ENCODE measurements at regions not wholly inside any gene's neighbourhood (a gene's known extent, or its start where the extent isn't known, plus 50 kb on each side); places are given as distances from the start of the nearest gene placed in this dataset.

GRCh38 chr16:54595621-54596020, 309.0 kb upstream of the IRX3 start:
- DNase-seq (ENCODE audit: low read depth, low spot score), result no peak
- Histone ChIP-seq H3K27me3 (ENCODE audit: insufficient read depth, insufficient read length) (peaks cover 15% of the 10 kb centered on the region), H3K36me3 (ENCODE audit: insufficient read depth, insufficient read length, low read length) (no peaks in the 10 kb centered on the region), H3K4me3 (ENCODE audit: insufficient read length, low read depth) (no peak overlapping the region), H3K9me3 (ENCODE audit: insufficient read depth, low read length) (no peaks in the 10 kb centered on the region; the same call in 1 of the 2 replicates), H3K4me1 (ENCODE audit: insufficient read depth, insufficient read length) (peaks cover 5% of the 10 kb centered on the region), H3K9ac (ENCODE audit: insufficient read length, low read depth) (no peak overlapping the region)
- TF ChIP-seq YY1 (IDR thresholded peaks at IDR 0.05; ENCODE audit: insufficient read depth, insufficient read length) (no peak), ZNF274 (IDR thresholded peaks at IDR 0.05; ENCODE audit: low read depth, low read length) (no peak), SUZ12 (IDR thresholded peaks at IDR 0.05; ENCODE audit: extremely low read depth, insufficient read depth, insufficient read length) (no peak)

GRCh38 chr16:54594601-54595391, 308.2 kb upstream of the IRX3 start:
- H3K9me3 ChIP-seq (ENCODE audit: insufficient read depth, low read length), result no peaks in the 10 kb centered on the region; the same call in 1 of the 2 replicates
- no peaks in the 10 kb centered on the region for H3K36me3 ChIP-seq (ENCODE audit: insufficient read depth, insufficient read length, low read length)
- no peak overlapping the region for H3K4me3 ChIP-seq (ENCODE audit: insufficient read length, low read depth)
- no peak for TF ChIP-seq ZNF274 (IDR thresholded peaks at IDR 0.05; ENCODE audit: low read depth, low read length)
- no peak for TF ChIP-seq YY1 (IDR thresholded peaks at IDR 0.05; ENCODE audit: insufficient read depth, insufficient read length)
- no peak for TF ChIP-seq SUZ12 (IDR thresholded peaks at IDR 0.05; ENCODE audit: extremely low read depth, insufficient read depth, insufficient read length)
- no peak overlapping the region for H3K9ac ChIP-seq (ENCODE audit: insufficient read length, low read depth)
- H3K27me3 ChIP-seq (ENCODE audit: insufficient read depth, insufficient read length), result peaks cover 15% of the 10 kb centered on the region
- H3K4me1 ChIP-seq (ENCODE audit: insufficient read depth, insufficient read length), result peaks cover 5% of the 10 kb centered on the region
- DNase-seq (ENCODE audit: low read depth, low spot score), result no peak

- H3K27me3 ChIP-seq (ENCODE audit: insufficient read depth, insufficient read length), result peaks cover 15% of the 10 kb centered on the region
- peaks cover 5% of the 10 kb centered on the region for H3K4me1 ChIP-seq (ENCODE audit: insufficient read depth, insufficient read length)
Measured at GRCh38 chr16:54591816-54592246, 305.2 kb upstream of the IRX3 start.

GRCh38 chr16:54590836-54591235, 304.2 kb upstream of the IRX3 start:
- TF ChIP-seq ZNF274 (IDR thresholded peaks at IDR 0.05; ENCODE audit: low read depth, low read length) (no peak), SUZ12 (IDR thresholded peaks at IDR 0.05; ENCODE audit: extremely low read depth, insufficient read depth, insufficient read length) (no peak), YY1 (IDR thresholded peaks at IDR 0.05; ENCODE audit: insufficient read depth, insufficient read length) (no peak)
- no peaks in the 10 kb centered on the region for H3K36me3 ChIP-seq (ENCODE audit: insufficient read depth, insufficient read length, low read length)
- peaks cover 13% of the 10 kb centered on the region for H3K4me1 ChIP-seq (ENCODE audit: insufficient read depth, insufficient read length)
- H3K27me3 ChIP-seq (ENCODE audit: insufficient read depth, insufficient read length), result peaks cover 19% of the 10 kb centered on the region
- no peak for DNase-seq (ENCODE audit: low read depth, low spot score)
- no peak overlapping the region for H3K9ac ChIP-seq (ENCODE audit: insufficient read length, low read depth)
- H3K4me3 ChIP-seq (ENCODE audit: insufficient read length, low read depth), result no peak overlapping the region
- no peaks in the 10 kb centered on the region for H3K9me3 ChIP-seq (ENCODE audit: insufficient read depth, low read length)

More at GRCh38 chr16:54591816-54592246, 305.2 kb upstream of the IRX3 start:
- Histone ChIP-seq H3K9me3 (ENCODE audit: insufficient read depth, low read length) (no peaks in the 10 kb centered on the region), H3K9ac (ENCODE audit: insufficient read length, low read depth) (no peak overlapping the region), H3K36me3 (ENCODE audit: insufficient read depth, insufficient read length, low read length) (no peaks in the 10 kb centered on the region), H3K4me3 (ENCODE audit: insufficient read length, low read depth) (no peak overlapping the region)
- no peak for DNase-seq (ENCODE audit: low read depth, low spot score)
- TF ChIP-seq YY1 (IDR thresholded peaks at IDR 0.05; ENCODE audit: insufficient read depth, insufficient read length), result no peak
- no peak for TF ChIP-seq SUZ12 (IDR thresholded peaks at IDR 0.05; ENCODE audit: extremely low read depth, insufficient read depth, insufficient read length)
- no peak for TF ChIP-seq ZNF274 (IDR thresholded peaks at IDR 0.05; ENCODE audit: low read depth, low read length)

GRCh38 chr16:54589326-54589725, 302.7 kb upstream of the IRX3 start:
- Histone ChIP-seq H3K4me1 (ENCODE audit: insufficient read depth, insufficient read length) (peaks cover 11% of the 10 kb centered on the region), H3K36me3 (ENCODE audit: insufficient read depth, insufficient read length, low read length) (no peaks in the 10 kb centered on the region), H3K9ac (ENCODE audit: insufficient read length, low read depth) (no peak overlapping the region), H3K4me3 (ENCODE audit: insufficient read length, low read depth) (no peak overlapping the region), H3K27me3 (ENCODE audit: insufficient read depth, insufficient read length) (peaks cover 12% of the 10 kb centered on the region), H3K9me3 (ENCODE audit: insufficient read depth, low read length) (no peaks in the 10 kb centered on the region)
- TF ChIP-seq ZNF274 (IDR thresholded peaks at IDR 0.05; ENCODE audit: low read depth, low read length), result no peak
- TF ChIP-seq YY1 (IDR thresholded peaks at IDR 0.05; ENCODE audit: insufficient read depth, insufficient read length), result no peak
- TF ChIP-seq SUZ12 (IDR thresholded peaks at IDR 0.05; ENCODE audit: extremely low read depth, insufficient read depth, insufficient read length), result no peak
- no peak for DNase-seq (ENCODE audit: low read depth, low spot score)

GRCh38 chr16:54588026-54588425, 301.4 kb upstream of the IRX3 start:
- Histone ChIP-seq H3K4me3 (ENCODE audit: insufficient read length, low read depth) (no peak overlapping the region), H3K9me3 (ENCODE audit: insufficient read depth, low read length) (no peaks in the 10 kb centered on the region), H3K4me1 (ENCODE audit: insufficient read depth, insufficient read length) (peaks cover 11% of the 10 kb centered on the region), H3K27me3 (ENCODE audit: insufficient read depth, insufficient read length) (peaks cover 4% of the 10 kb centered on the region), H3K9ac (ENCODE audit: insufficient read length, low read depth) (no peak overlapping the region), H3K36me3 (ENCODE audit: insufficient read depth, insufficient read length, low read length) (no peaks in the 10 kb centered on the region)
- DNase-seq (ENCODE audit: low read depth, low spot score), result no peak
- TF ChIP-seq SUZ12 (IDR thresholded peaks at IDR 0.05; ENCODE audit: extremely low read depth, insufficient read depth, insufficient read length) (no peak), ZNF274 (IDR thresholded peaks at IDR 0.05; ENCODE audit: low read depth, low read length) (no peak), YY1 (IDR thresholded peaks at IDR 0.05; ENCODE audit: insufficient read depth, insufficient read length) (no peak)

GRCh38 chr16:54587176-54587515, 300.6 kb upstream of the IRX3 start:
- no peak overlapping the region for H3K4me3 ChIP-seq (ENCODE audit: insufficient read length, low read depth)
- DNase-seq (ENCODE audit: low read depth, low spot score), result no peak
- no peaks in the 10 kb centered on the region for H3K36me3 ChIP-seq (ENCODE audit: insufficient read depth, insufficient read length, low read length)
- H3K9me3 ChIP-seq (ENCODE audit: insufficient read depth, low read length), result no peaks in the 10 kb centered on the region
- peaks cover 4% of the 10 kb centered on the region for H3K27me3 ChIP-seq (ENCODE audit: insufficient read depth, insufficient read length)
- TF ChIP-seq SUZ12 (IDR thresholded peaks at IDR 0.05; ENCODE audit: extremely low read depth, insufficient read depth, insufficient read length), result no peak
- no peak for TF ChIP-seq ZNF274 (IDR thresholded peaks at IDR 0.05; ENCODE audit: low read depth, low read length)
- no peak for TF ChIP-seq YY1 (IDR thresholded peaks at IDR 0.05; ENCODE audit: insufficient read depth, insufficient read length)
- no peak overlapping the region for H3K9ac ChIP-seq (ENCODE audit: insufficient read length, low read depth)
- peaks cover 11% of the 10 kb centered on the region for H3K4me1 ChIP-seq (ENCODE audit: insufficient read depth, insufficient read length)

Measured in NT2/D1 (cell line).